ENCODE measurements at regions not wholly inside any gene's neighbourhood (a gene's known extent, or its start where the extent isn't known, plus 50 kb on each side); places are given as distances from the start of the nearest gene placed in this dataset.

- Histone ChIP-seq H3K27me3 (ENCODE audit: control insufficient read depth in 4 of 4, insufficient read depth in 4 of 4, low read length in 3 of 4) (no peaks in the 10 kb centered on the region), H3K36me3 (ENCODE audit: control insufficient read depth in 4 of 4, insufficient read depth in 3 of 4, low read depth in 1 of 4, low read length in 3 of 4) (no peaks in the 10 kb centered on the region), H3K9ac (ENCODE audit: low read depth in 1 of 2, low read length in 2 of 2) (no peak overlapping the region), H3K27ac (ENCODE audit: low read depth in 1 of 2, low read length in 2 of 2) (no peak overlapping the region), H3K4me1 (ENCODE audit: control insufficient read depth in 4 of 4, insufficient read depth in 4 of 4, low read length in 3 of 4) (no peaks in the 10 kb centered on the region), H3K9me3 (ENCODE audit: control insufficient read depth in 4 of 4, low read length in 3 of 4) (no peaks in the 10 kb centered on the region), H3K4me3 (ENCODE audit: low read depth in 1 of 3, low read length in 3 of 3) (no peak overlapping the region)
- TF ChIP-seq GABPA (IDR thresholded peaks at IDR 0.05 in 1 of 2, conservative IDR thresholded peaks at IDR 0.05 in 1 of 2) (no peak), ATF3 (IDR thresholded peaks at IDR 0.05) (no peak), HNF4A (conservative IDR thresholded peaks at IDR 0.05) (no peak), SP1 (IDR thresholded peaks at IDR 0.05) (no peak), YY1 (IDR thresholded peaks at IDR 0.05) (no peak), RXRA (IDR thresholded peaks at IDR 0.05) (no peak), FOXA2 (IDR thresholded peaks at IDR 0.05) (no peak), CTCF (IDR thresholded peaks at IDR 0.05; ENCODE audit: low read depth, low read length, missing input control) (no peak), JUND (IDR thresholded peaks at IDR 0.05) (no peak), HNF4G (IDR thresholded peaks at IDR 0.05) (no peak), EGR1 (IDR thresholded peaks at IDR 0.05; ENCODE audit: low read depth in 2 of 2) (no peak), REST (IDR thresholded peaks at IDR 0.05) (no peak), RAD21 (IDR thresholded peaks at IDR 0.05) (no peak), TAF1 (conservative IDR thresholded peaks at IDR 0.05) (no peak), FOXA1 (IDR thresholded peaks at IDR 0.05) (no peak), NR2F2 (IDR thresholded peaks at IDR 0.05) (no peak)
- TF ChIP-seq, protein P1, sequence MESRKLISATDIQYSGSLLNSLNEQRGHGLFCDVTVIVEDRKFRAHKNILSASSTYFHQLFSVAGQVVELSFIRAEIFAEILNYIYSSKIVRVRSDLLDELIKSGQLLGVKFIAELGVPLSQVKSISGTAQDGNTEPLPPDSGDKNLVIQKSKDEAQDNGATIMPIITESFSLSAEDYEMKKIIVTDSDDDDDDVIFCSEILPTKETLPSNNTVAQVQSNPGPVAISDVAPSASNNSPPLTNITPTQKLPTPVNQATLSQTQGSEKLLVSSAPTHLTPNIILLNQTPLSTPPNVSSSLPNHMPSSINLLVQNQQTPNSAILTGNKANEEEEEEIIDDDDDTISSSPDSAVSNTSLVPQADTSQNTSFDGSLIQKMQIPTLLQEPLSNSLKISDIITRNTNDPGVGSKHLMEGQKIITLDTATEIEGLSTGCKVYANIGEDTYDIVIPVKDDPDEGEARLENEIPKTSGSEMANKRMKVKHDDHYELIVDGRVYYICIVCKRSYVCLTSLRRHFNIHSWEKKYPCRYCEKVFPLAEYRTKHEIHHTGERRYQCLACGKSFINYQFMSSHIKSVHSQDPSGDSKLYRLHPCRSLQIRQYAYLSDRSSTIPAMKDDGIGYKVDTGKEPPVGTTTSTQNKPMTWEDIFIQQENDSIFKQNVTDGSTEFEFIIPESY (IDR thresholded peaks at IDR 0.05), result no peak
- TF ChIP-seq, protein P2, sequence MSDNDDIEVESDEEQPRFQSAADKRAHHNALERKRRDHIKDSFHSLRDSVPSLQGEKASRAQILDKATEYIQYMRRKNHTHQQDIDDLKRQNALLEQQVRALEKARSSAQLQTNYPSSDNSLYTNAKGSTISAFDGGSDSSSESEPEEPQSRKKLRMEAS (IDR thresholded peaks at IDR 0.05), result no peak
- 84% methylated on average over 15 of the region's 15 CpGs for WGBS
- DNase-seq (ENCODE audit: low spot score), result no peak
Observed at GRCh38 chr10:129233351-129234148, 233.5 kb upstream of the MGMT start.

Measured in liver (tissue), 8 donors.